GM23338 (cell line): ENCODE measurements at regions not wholly inside any gene's neighbourhood (a gene's known extent, or its start where the extent isn't known, plus 50 kb on each side); places are given as distances from the start of the nearest gene placed in this dataset.

Source experiments
- ATAC-seq: fragments of 200-7000 bp; cut with Tn5 transposase; 3 replicates; pipeline ENCODE4 v1.9.1; 2020
- DNase-seq: peaks from one replicate; pipeline ENCODE4 v3.0.0-alpha.2; 2015; ENCODE audit warnings: low spot score
- H2AFZ ChIP-seq: fragments of 200-600 bp; sonication (generic); 2 replicates; pipeline ENCODE4 v1.8.0; 2016; ENCODE audit warnings: antibody characterized with exemption, mild to moderate bottlenecking, moderate library complexity
- H3F3A ChIP-seq: fragments of 200-600 bp; sonication (generic); replicated peaks from 2 replicates; pipeline ENCODE4 v1.8.0; 2017; ENCODE audit warnings: antibody characterized with exemption, mixed run types, low read depth
- H3K27ac ChIP-seq: fragments of 200-600 bp; sonication (generic); 2 replicates; pipeline ENCODE4 v1.6.1; 2016; ENCODE audit warnings: low read depth
- H3K27me3 ChIP-seq: fragments of 200-600 bp; sonication (generic); 2 replicates; pipeline ENCODE4 v1.8.0; 2016; ENCODE audit warnings: mild to moderate bottlenecking, mixed run types, moderate library complexity; ENCODE audit not compliant: insufficient read depth
- H3K36me3 ChIP-seq: fragments of 200-600 bp; sonication (generic); 2 replicates; pipeline ENCODE4 v1.8.0; 2016; ENCODE audit warnings: mild to moderate bottlenecking; ENCODE audit not compliant: insufficient read depth
- H3K4me1 ChIP-seq: fragments of 200-600 bp; sonication (generic); 2 replicates; pipeline ENCODE4 v1.8.0; 2016; ENCODE audit warnings: mild to moderate bottlenecking, moderate library complexity; ENCODE audit not compliant: insufficient read depth
- H3K4me2 ChIP-seq: fragments of 200-600 bp; sonication (generic); 2 replicates; pipeline ENCODE4 v1.7.1; 2017; ENCODE audit warnings: mixed run types
- H3K4me3 ChIP-seq: fragments of 200-600 bp; sonication (generic); 2 replicates; pipeline ENCODE4 v1.6.1; 2016; ENCODE audit warnings: mixed run types
- H3K79me2 ChIP-seq: fragments of 200-600 bp; sonication (generic); replicated peaks from 2 replicates; pipeline ENCODE4 v1.8.0; 2017; ENCODE audit warnings: mild to moderate bottlenecking; ENCODE audit not compliant: insufficient read depth
- H3K9me2 ChIP-seq: fragments of 200-600 bp; sonication (generic); 2 replicates; pipeline ENCODE4 v1.8.0; 2017; ENCODE audit not compliant: insufficient read depth
- H4K20me1 ChIP-seq: fragments of 200-600 bp; sonication (generic); replicated peaks from 2 replicates; pipeline ENCODE4 v1.8.0; 2017; ENCODE audit warnings: mild to moderate bottlenecking; ENCODE audit not compliant: insufficient read depth
- H3K27ac Mint-ChIP-seq: 2 replicates; pipeline ENCODE4 v1.8.0; 2020; ENCODE audit warnings: inconsistent platforms, mild to moderate bottlenecking, moderate library complexity, mixed read lengths
- H3K27me3 Mint-ChIP-seq: 3 replicates; pipeline ENCODE4 v1.8.0; 2022; ENCODE audit warnings: low read depth, mild to moderate bottlenecking, moderate library complexity, mixed read lengths, inconsistent platforms; ENCODE audit not compliant: insufficient read depth, poor library complexity
- H3K36me3 Mint-ChIP-seq: 3 replicates; pipeline ENCODE4 v1.8.0; 2021; ENCODE audit warnings: low read depth, mild to moderate bottlenecking, inconsistent platforms, moderate library complexity, mixed read lengths
- H3K4me1 Mint-ChIP-seq: 3 replicates; pipeline ENCODE4 v1.8.0; 2020; ENCODE audit warnings: mild to moderate bottlenecking, inconsistent platforms, mixed read lengths
- H3K4me3 Mint-ChIP-seq: 3 replicates; pipeline ENCODE4 v1.8.0; 2021; ENCODE audit warnings: moderate library complexity, mild to moderate bottlenecking, inconsistent platforms, mixed read lengths
- H3K9me3 Mint-ChIP-seq: 3 replicates; pipeline ENCODE4 v1.8.0; 2020; ENCODE audit warnings: moderate library complexity, mild to moderate bottlenecking, inconsistent platforms, mixed read lengths
- CTCF ChIP-seq, 2 experiments: fragments of 200-600 bp in 1 of 2; sonication (generic) in 1 of 2; conservative IDR thresholded peaks; 2 replicates each; pipeline versions ENCODE4 v1.5.1 to v1.6.1; 2016 to 2017; ENCODE audit warnings: antibody characterized with exemption in 2 of 2, low read depth in 2 of 2, mild to moderate bottlenecking in 2 of 2, moderate library complexity in 1 of 2
- EZH2 ChIP-seq: fragments of 200-600 bp; sonication (generic); IDR thresholded peaks from one replicate; pipeline ENCODE4 v1.8.0; 2017; ENCODE audit warnings: antibody characterized with exemption, mild to moderate bottlenecking, low read depth; ENCODE audit not compliant: unreplicated experiment
- EZH2phosphoT487 ChIP-seq: fragments of 200-600 bp; sonication (generic); IDR thresholded peaks from one replicate; pipeline ENCODE4 v1.8.1; 2018; ENCODE audit warnings: antibody characterized with exemption; ENCODE audit not compliant: unreplicated experiment
- JUNB ChIP-seq: IDR thresholded peaks from one replicate; pipeline ENCODE4 v1.6.1; 2016; ENCODE audit warnings: antibody characterized with exemption; ENCODE audit not compliant: unreplicated experiment
- NANOG ChIP-seq: IDR thresholded peaks from 2 replicates; pipeline ENCODE4 v1.6.1; 2016; ENCODE audit warnings: antibody characterized with exemption, borderline replicate concordance
- ZNF114 ChIP-seq: fragments of 250-450 bp; sonication (Bioruptor Pico); IDR thresholded peaks from 2 replicates; pipeline ENCODE4 v1.5.0; 2020; ENCODE audit warnings: mild to moderate bottlenecking, moderate library complexity
- ZNF331 ChIP-seq: fragments of 250-450 bp; sonication (Bioruptor Pico); IDR thresholded peaks from 2 replicates; pipeline ENCODE4 v1.5.0; 2020; ENCODE audit warnings: low read depth, mild to moderate bottlenecking, moderate library complexity

- H3K36me3 Mint-ChIP-seq: no peaks in the 10 kb centered on the region
- Histone ChIP-seq H3F3A (0 out of 2 replicates have a peak, but pooled peaks cover 9% of the 10 kb centered on the region), H2AFZ (peak overlapping the region; percentile 88; the same call in 1 of the 2 replicates), H3K4me1 (peaks cover 62% of the 10 kb centered on the region), H3K27ac (no peak overlapping the region), H3K27me3 (peaks cover 97% of the 10 kb centered on the region), H4K20me1 (no peaks in the 10 kb centered on the region), H3K9me2 (no peaks in the 10 kb centered on the region), H3K36me3 (no peaks in the 10 kb centered on the region), H3K79me2 (no peaks in the 10 kb centered on the region), H3K4me3 (peak overlapping the region; percentile 87), H3K4me2 (peak overlapping the region; percentile 95)
- no peak overlapping the region for H3K27ac Mint-ChIP-seq
- H3K9me3 Mint-ChIP-seq: no peaks in the 10 kb centered on the region
- peak overlapping the region; percentile 73 for H3K4me3 Mint-ChIP-seq
- peaks cover 79% of the 10 kb centered on the region for H3K27me3 Mint-ChIP-seq
- TF ChIP-seq EZH2 (peak; percentile 19), EZH2phosphoT487 (no peak)
- DNase-seq (peak; percentile 85), ATAC-seq (peak; percentile 75)
- peaks cover 46% of the 10 kb centered on the region for H3K4me1 Mint-ChIP-seq
These were observed 223.2 kb upstream of the FOXF1 start for GRCh38 chr16:86286991-86287663.

- Histone ChIP-seq H3F3A (0 out of 2 replicates have a peak, but pooled peaks cover 9% of the 10 kb centered on the region), H4K20me1 (no peaks in the 10 kb centered on the region), H3K9me2 (no peaks in the 10 kb centered on the region), H3K36me3 (no peaks in the 10 kb centered on the region), H2AFZ (peak overlapping the region; percentile 88; the same call in 1 of the 2 replicates), H3K27me3 (peaks cover 95% of the 10 kb centered on the region), H3K4me3 (peak overlapping the region; percentile 87), H3K4me2 (peak overlapping the region; percentile 95), H3K79me2 (no peaks in the 10 kb centered on the region), H3K27ac (no peak overlapping the region), H3K4me1 (peaks cover 58% of the 10 kb centered on the region)
- Mint-ChIP-seq H3K4me1 (peaks cover 48% of the 10 kb centered on the region), H3K9me3 (no peaks in the 10 kb centered on the region), H3K27me3 (peaks cover 84% of the 10 kb centered on the region), H3K36me3 (no peaks in the 10 kb centered on the region), H3K27ac (no peak overlapping the region), H3K4me3 (peak overlapping the region; percentile 73)
- no peak for TF ChIP-seq NANOG
- TF ChIP-seq JUNB: no peak
- TF ChIP-seq ZNF331 (CRISPR knock-in tag): no peak
- TF ChIP-seq EZH2phosphoT487: peak; percentile 32
- no peak for TF ChIP-seq CTCF (conservative IDR thresholded peaks at IDR 0.05; ENCODE audit: low read depth in 2 of 2)
- TF ChIP-seq ZNF114 (CRISPR knock-in tag): no peak
- DNase-seq: no peak
- ATAC-seq: peak; percentile 8
These were observed 222.6 kb upstream of the FOXF1 start for GRCh38 chr16:86287664-86288201.
